Endothelial cell of umbilical vein (primary cell): ENCODE measurements at regions not wholly inside any gene's neighbourhood (a gene's known extent, or its start where the extent isn't known, plus 50 kb on each side); places are given as distances from the start of the nearest gene placed in this dataset.

Source experiments
- BruUV-seq: library from RNA; stranded (reverse); fragments of 400-500 nt; replicated peaks from 2 replicates; lab custom pipeline; 2021; lab: Mats Ljungman, UMichigan
- CTCF ChIA-PET: fragments of 300-600, 350-600 bp; sonication (Branson Sonifier 250); formaldehyde crosslinking; loops from one replicate; lab custom pipeline; 2021; ENCODE audit warnings: antibody characterized with exemption, inconsistent platforms; lab: Charles Lee
- POLR2A ChIA-PET: fragments of 300-600, 350-600 bp; sonication (Branson Sonifier 250); formaldehyde crosslinking; loops from one replicate; lab custom pipeline; 2021; ENCODE audit warnings: antibody characterized with exemption, inconsistent platforms; lab: Charles Lee
- DNase-seq: peaks from one replicate; pipeline ENCODE4 v3.0.0-alpha.2; 2011; ENCODE audit warnings: low read depth, low spot score
- FAIRE-seq: peaks from 2 replicates; lab custom pipeline; 2011; peaks lifted over from hg19 to GRCh38; lab: Jason Lieb, UNC
- H2AFZ ChIP-seq: 2 replicates; pipeline ENCODE4 v1.6.0; 2012; ENCODE audit warnings: low read depth, low read length, control low read depth, inconsistent platforms
- H3K27ac ChIP-seq: 2 replicates; pipeline ENCODE4 v1.5.1; 2011; ENCODE audit warnings: low read depth, mild to moderate bottlenecking, control low read depth, low read length, moderate library complexity; ENCODE audit not compliant: insufficient read depth
- H3K27me3 ChIP-seq, 2 experiments: 2 replicates each; pipeline versions ENCODE4 v1.6.0 to v1.6.1; 2011; ENCODE audit warnings: low read length in 2 of 2, mixed read lengths in 1 of 2; ENCODE audit not compliant: control insufficient read depth in 2 of 2, insufficient read depth in 2 of 2
- H3K36me3 ChIP-seq, 2 experiments: 2 replicates in 1 of 2; 3 replicates in 1 of 2; pipeline ENCODE4 v1.5.1; 2011; ENCODE audit warnings: low read length in 2 of 2, mild to moderate bottlenecking in 1 of 2, moderate library complexity in 1 of 2; ENCODE audit not compliant: control insufficient read depth in 2 of 2, insufficient read depth in 2 of 2; ENCODE audit errors: extremely low read depth in 1 of 2
- H3K4me1 ChIP-seq: 3 replicates; pipeline ENCODE4 v1.5.1; 2011; ENCODE audit warnings: mild to moderate bottlenecking, low read length; ENCODE audit not compliant: control insufficient read depth, insufficient read depth; ENCODE audit errors: extremely low read depth
- H3K4me2 ChIP-seq: 2 replicates; pipeline ENCODE4 v1.6.1; 2011; ENCODE audit warnings: low read length, control low read depth, mixed read lengths; ENCODE audit not compliant: insufficient read depth
- H3K4me3 ChIP-seq, 3 experiments: fragments of 200-600 bp in 1 of 3; sonication (generic), shearing (Covaris generic) in 1 of 3; replicated peaks in 1 of 3; 2 replicates each; pipeline ENCODE4 v1.5.1; 2011 to 2016; ENCODE audit warnings: control low read depth in 3 of 3, low read length in 3 of 3, mild to moderate bottlenecking in 2 of 3, inconsistent platforms in 1 of 3, low read depth in 1 of 3, moderate library complexity in 1 of 3; ENCODE audit not compliant: insufficient read depth in 1 of 3
- H3K79me2 ChIP-seq: 2 replicates; pipeline ENCODE4 v1.6.0; 2012; ENCODE audit warnings: low read length, inconsistent platforms; ENCODE audit not compliant: control insufficient read depth, insufficient read depth
- H3K9ac ChIP-seq: replicated peaks from 2 replicates; pipeline ENCODE3; 2011; ENCODE audit warnings: low read length, control low read depth; ENCODE audit not compliant: insufficient read depth; ENCODE audit errors: extremely low read depth
- H3K9me1 ChIP-seq: replicated peaks from 3 replicates; pipeline ENCODE4 v1.6.0; 2011; ENCODE audit warnings: mild to moderate bottlenecking, low read length; ENCODE audit not compliant: control insufficient read depth, insufficient read depth; ENCODE audit errors: extremely low read depth
- H3K9me3 ChIP-seq: replicated peaks from 2 replicates; pipeline ENCODE4 v1.5.1; 2012; ENCODE audit warnings: low read length, inconsistent platforms; ENCODE audit not compliant: control insufficient read depth, insufficient read depth
- H4K20me1 ChIP-seq: replicated peaks from 2 replicates; pipeline ENCODE3; 2011; ENCODE audit warnings: mild to moderate bottlenecking, low read length; ENCODE audit not compliant: control insufficient read depth, insufficient read depth; ENCODE audit errors: extremely low read depth
- CTCF ChIP-seq, 2 donors: IDR thresholded peaks; 1 replicate in 1 of 2; 2 replicates in 1 of 2; pipeline ENCODE4 v1.5.1; 2011; ENCODE audit warnings: low read length in 2 of 2, mild to moderate bottlenecking in 2 of 2, moderate library complexity in 2 of 2, control low read depth in 1 of 2, inconsistent platforms in 1 of 2, low read depth in 1 of 2; ENCODE audit not compliant: insufficient read depth in 1 of 2; ENCODE audit errors: extremely low read depth in 1 of 2
- EZH2 ChIP-seq: IDR thresholded peaks from 2 replicates; pipeline ENCODE4 v1.6.1; 2012; ENCODE audit warnings: borderline replicate concordance, low read depth, mild to moderate bottlenecking, moderate library complexity, low read length, inconsistent platforms; ENCODE audit not compliant: severe bottlenecking
- FOS ChIP-seq: IDR thresholded peaks from 2 replicates; pipeline ENCODE4 v1.6.1; 2011; ENCODE audit warnings: mild to moderate bottlenecking, low read length, moderate library complexity, borderline replicate concordance; ENCODE audit not compliant: insufficient read depth
- GATA2 ChIP-seq: IDR thresholded peaks from 2 replicates; pipeline ENCODE4 v1.7.0; 2011; ENCODE audit warnings: low read depth, mild to moderate bottlenecking, moderate library complexity, mixed read lengths, low read length; ENCODE audit not compliant: insufficient read length, insufficient read depth
- JUN ChIP-seq: IDR thresholded peaks from 2 replicates; pipeline ENCODE4 v1.6.1; 2011; ENCODE audit warnings: borderline replicate concordance, low read depth; ENCODE audit not compliant: insufficient read length, insufficient read depth
- MAX ChIP-seq: IDR thresholded peaks from 2 replicates; pipeline ENCODE4 v1.6.1; 2011; ENCODE audit not compliant: insufficient read depth, insufficient read length
- MYC ChIP-seq: IDR thresholded peaks from one replicate; pipeline ENCODE4 v1.6.1; 2011; ENCODE audit warnings: mild to moderate bottlenecking, low read depth, low read length
- POLR2A ChIP-seq: IDR thresholded peaks from 2 replicates; pipeline ENCODE4 v1.6.1; 2012; ENCODE audit warnings: low read depth, mild to moderate bottlenecking, control low read depth, low read length
- POLR2AphosphoS5 ChIP-seq: IDR thresholded peaks from 2 replicates; pipeline ENCODE4 v1.6.1; 2012; ENCODE audit warnings: low read depth, mild to moderate bottlenecking, control low read depth, low read length, moderate library complexity; ENCODE audit not compliant: insufficient read depth
- dilution Hi-C: fragments of 300-500 bp; cut with MboI; formaldehyde crosslinking; loops from one replicate; pipeline ENCODE4 v1.15.0; 2019; ENCODE audit warnings: low sequenced_read_pairs; ENCODE audit not compliant: extremely low pct_ligation_motif_present
- intact Hi-C: fragments of 100-400 bp; cut with micrococcal nuclease; formaldehyde crosslinking; loops from one replicate; pipeline ENCODE4 v1.10.0; 2022

DNA sequence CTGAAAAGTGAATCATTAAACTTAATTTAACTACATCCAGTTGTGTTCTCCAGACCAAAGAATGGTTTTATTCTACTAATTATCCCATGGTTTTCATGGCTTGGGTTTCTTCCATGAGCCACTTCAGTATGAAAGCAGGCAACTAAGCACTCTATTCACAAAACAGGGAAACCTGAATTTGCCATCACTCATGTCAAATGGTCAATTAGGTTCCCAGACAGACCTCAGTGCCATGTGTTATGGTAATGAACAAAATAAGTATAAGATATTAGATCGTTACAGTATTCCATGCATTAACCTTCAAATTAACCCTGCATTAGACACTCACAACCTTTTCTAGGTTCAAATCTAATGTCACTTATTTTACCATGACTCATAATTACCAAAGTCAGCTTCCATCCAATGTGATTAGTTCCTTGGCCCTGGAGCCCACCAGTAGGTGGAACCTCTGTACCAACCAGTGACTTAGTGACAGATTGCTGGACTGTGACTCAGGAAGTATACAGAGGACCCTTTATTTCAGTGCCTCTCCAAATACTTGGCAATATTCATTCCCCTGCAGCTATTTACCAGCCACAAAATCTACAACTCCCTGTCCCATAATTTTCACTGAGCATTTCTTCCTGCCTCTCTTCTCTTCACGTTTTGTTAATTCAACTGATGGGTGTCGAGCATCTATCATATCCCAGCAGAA is 1270.2 kb upstream of the SORCS1 start:
- POLR2A ChIA-PET, result no interaction called here
- Histone ChIP-seq H3K9me3 (peaks cover 5% of the 10 kb centered on the region), H3K4me1 (no peaks in the 10 kb centered on the region), H3K4me3 (no peak overlapping the region), H3K27me3 (no peaks in the 10 kb centered on the region), H3K9ac (no peak overlapping the region), H3K27ac (no peak overlapping the region), H2AFZ (no peak overlapping the region), H3K4me2 (no peak overlapping the region), H3K79me2 (no peaks in the 10 kb centered on the region), H3K36me3 (no peaks in the 10 kb centered on the region), H4K20me1 (no peaks in the 10 kb centered on the region), H3K9me1 (no peaks in the 10 kb centered on the region)
- intact Hi-C loops (no loop called here), dilution Hi-C loops (no loop called here)
- no TSS peak for BruUV-seq
- TF ChIP-seq POLR2A (no peak), JUN (no peak), FOS (no peak), MAX (no peak), MYC (no peak), GATA2 (no peak), POLR2AphosphoS5 (no peak), EZH2 (no peak), CTCF (IDR thresholded peaks at IDR 0.05; ENCODE audit: extremely low read depth in 1 of 2, insufficient read depth in 1 of 2, low read depth in 1 of 2, low read length in 2 of 2) (no peak)
- CTCF ChIA-PET, result no interaction called here
- DNase-seq, result no peak
- FAIRE-seq, result no peak
